ENCODE measurements at regions not wholly inside any gene's neighbourhood (a gene's known extent, or its start where the extent isn't known, plus 50 kb on each side); places are given as distances from the start of the nearest gene placed in this dataset.

- TF ChIP-seq ISL1 (CRISPR knock-in tag; IDR thresholded peaks at IDR 0.05) (no peak), ESRRG (CRISPR knock-in tag; IDR thresholded peaks at IDR 0.05) (no peak), ZFP3 (CRISPR knock-in tag; IDR thresholded peaks at IDR 0.05) (no peak), ARNTL (CRISPR knock-in tag; IDR thresholded peaks at IDR 0.05; ENCODE audit: borderline replicate concordance, low read depth) (no peak), TCF4 (CRISPR knock-in tag; IDR thresholded peaks at IDR 0.05; ENCODE audit: borderline replicate concordance) (no peak)
These were observed 196.2 kb downstream of the ZC3H11B start for GRCh38 chr1:219416598-219417238.
